HepG2 (cell line): ENCODE measurements at regions not wholly inside any gene's neighbourhood (a gene's known extent, or its start where the extent isn't known, plus 50 kb on each side); places are given as distances from the start of the nearest gene placed in this dataset.

ENCODE experiments used
- ATAC-seq: fragments of 200-7000 bp; cut with Tn5 transposase; 3 replicates; pipeline ENCODE4 v1.9.1; 2020; ENCODE audit warnings: mild to moderate bottlenecking, moderate library complexity
- BruUV-seq: library from RNA; stranded (reverse); fragments of 400-500 nt; replicated peaks from 2 replicates; lab custom pipeline; 2021; lab: Mats Ljungman, UMichigan
- CTCF ChIA-PET: fragments of 300-600 bp; formaldehyde crosslinking; extraction: SDS; loops from one replicate; lab custom pipeline; 2021; ENCODE audit warnings: low total read pairs, inconsistent platforms, low intra/inter-chr PET ratio; lab: Yijun Ruan, JAX
- POLR2A ChIA-PET: fragments of 350-600 bp; sonication (Branson Sonifier 250); formaldehyde crosslinking; loops from one replicate; lab custom pipeline; 2020; ENCODE audit warnings: antibody characterized with exemption, inconsistent platforms; lab: Yijun Ruan, JAX
- DNase-seq: peaks from one replicate; pipeline ENCODE4 v3.0.0-alpha.2; 2015; ENCODE audit warnings: low spot score
- FAIRE-seq: peaks from 3 replicates; lab custom pipeline; 2011; peaks lifted over from hg19 to GRCh38; lab: Jason Lieb, UNC
- H2AFZ ChIP-seq: one replicate; pipeline ENCODE4 v1.6.1; 2011; ENCODE audit warnings: low read length, inconsistent platforms
- H3K27ac ChIP-seq: fragments of 300-600 bp; 3 replicates; pipeline ENCODE4 v1.8.0; 2011; ENCODE audit warnings: mixed run types, mild to moderate bottlenecking, mixed read lengths, low read length, inconsistent platforms; ENCODE audit not compliant: insufficient read depth; ENCODE audit errors: extremely low read length
- H3K27me3 ChIP-seq, 2 experiments: fragments of 200-600 bp in 1 of 2; 2 replicates in 1 of 2; 3 replicates in 1 of 2; pipeline versions ENCODE4 v1.6.0 to v1.8.0; 2011; ENCODE audit warnings: low read length in 2 of 2, mild to moderate bottlenecking in 2 of 2, moderate library complexity in 2 of 2, inconsistent platforms in 1 of 2; ENCODE audit not compliant: insufficient read depth in 2 of 2, control insufficient read depth in 1 of 2
- H3K36me3 ChIP-seq, 2 experiments: fragments of 200-600 bp in 1 of 2; replicated peaks in 1 of 2; 2 replicates in 1 of 2; 3 replicates in 1 of 2; pipeline versions ENCODE4 v1.5.1 to v1.8.0; 2011; ENCODE audit warnings: low read length in 2 of 2, inconsistent platforms in 1 of 2; ENCODE audit not compliant: insufficient read depth in 2 of 2, control insufficient read depth in 1 of 2
- H3K4me1 ChIP-seq: 2 replicates; pipeline ENCODE4 v1.5.1; 2012; ENCODE audit warnings: low read length, inconsistent platforms; ENCODE audit not compliant: insufficient read depth
- H3K4me2 ChIP-seq: 2 replicates; pipeline ENCODE4 v1.6.0; 2011; ENCODE audit warnings: low read depth, low read length, inconsistent platforms
- H3K4me3 ChIP-seq, 3 experiments: fragments of 200-600 bp in 1 of 3; sonication (generic), shearing (Covaris generic) in 1 of 3; replicated peaks in 1 of 3; 2 replicates each; pipeline ENCODE4 v1.5.1; 2011 to 2016; ENCODE audit warnings: low read length in 3 of 3, inconsistent platforms in 2 of 3, low read depth in 2 of 3, mild to moderate bottlenecking in 2 of 3, control low read depth in 1 of 3, mixed read lengths in 1 of 3; ENCODE audit not compliant: insufficient read depth in 1 of 3
- H3K79me2 ChIP-seq: one replicate; pipeline ENCODE4 v1.6.1; 2011; ENCODE audit warnings: low read length, inconsistent platforms; ENCODE audit not compliant: insufficient read depth
- H3K9ac ChIP-seq: 2 replicates; pipeline ENCODE4 v1.6.0; 2011; ENCODE audit warnings: mild to moderate bottlenecking, low read depth, low read length, inconsistent platforms; ENCODE audit not compliant: insufficient read depth
- H3K9me3 ChIP-seq: 2 replicates; pipeline ENCODE4 v1.5.1; 2012; ENCODE audit warnings: mild to moderate bottlenecking, low read length
- H4K20me1 ChIP-seq: 2 replicates; pipeline ENCODE4 v1.6.0; 2011; ENCODE audit warnings: inconsistent platforms, mild to moderate bottlenecking, low read length, moderate library complexity; ENCODE audit not compliant: insufficient read depth
- CHD4 ChIP-seq: fragments of 200-600 bp; sonication (generic); IDR thresholded peaks from 2 replicates; pipeline ENCODE4 v1.7.0; 2017; ENCODE audit warnings: mild to moderate bottlenecking, low read length, borderline replicate concordance
- EZH2 ChIP-seq: conservative IDR thresholded peaks from 2 replicates; pipeline ENCODE4 v1.6.1; 2012; ENCODE audit warnings: mild to moderate bottlenecking, low read depth, low read length, moderate library complexity
- FLYWCH1 ChIP-seq: sonication (generic); formaldehyde crosslinking; IDR thresholded peaks from 2 replicates; pipeline ENCODE4 v1.8.1; 2023; ENCODE audit warnings: mild to moderate bottlenecking, missing genetic modification reagents
- FOXC1 ChIP-seq: sonication (generic); formaldehyde crosslinking; IDR thresholded peaks from 2 replicates; pipeline ENCODE4 v1.8.0; 2022; ENCODE audit warnings: mild to moderate bottlenecking, missing genetic modification reagents, borderline replicate concordance
- KDM4B ChIP-seq: sonication (generic); formaldehyde crosslinking; IDR thresholded peaks from 2 replicates; pipeline ENCODE4 v1.4.0; 2020; ENCODE audit warnings: missing genetic modification reagents
- NFE2L2 ChIP-seq: fragments of 150-350 bp; IDR thresholded peaks from 2 replicates; pipeline ENCODE4 v1.6.1; 2014; ENCODE audit warnings: low read length
- NR2C2 ChIP-seq: sonication (generic); formaldehyde crosslinking; IDR thresholded peaks from 2 replicates; pipeline ENCODE4 v1.4.0; 2020; ENCODE audit warnings: missing genetic modification reagents, mild to moderate bottlenecking, moderate library complexity, borderline replicate concordance
- U2AF2 ChIP-seq: fragments of 200-400 bp; formaldehyde crosslinking; IDR thresholded peaks from 2 replicates; pipeline ENCODE4 v1.6.1; 2017; ENCODE audit warnings: low read depth, mild to moderate bottlenecking, low read length
- WGBS: methylation state at CpG from one replicate; pipeline ENCODE4 v1.1.6; 2017; ENCODE audit warnings: low lambda C conversion rate; 5-methylcytosine and 5-hydroxymethylcytosine counted together
- in situ Hi-C: cut with HindIII; loops from 2 replicates; pipeline ENCODE4 v1.10.0; 2017; ENCODE audit warnings: low pct_unique_long_range_greater_than_20kb; ENCODE audit not compliant: extremely low pct_ligation_motif_present
- intact Hi-C: fragments of 100-400 bp; cut with micrococcal nuclease; formaldehyde crosslinking; loops from one replicate; pipeline ENCODE4 v1.10.0; 2022; ENCODE audit not compliant: unreplicated experiment
- TF ChIP-seq, protein P1 (sequence below): sonication (generic); formaldehyde crosslinking; IDR thresholded peaks from 2 replicates; pipeline ENCODE4 v1.4.0; 2020; ENCODE audit warnings: mild to moderate bottlenecking, low read depth, missing genetic modification reagents
- TF ChIP-seq, protein P2 (sequence below): sonication (generic); formaldehyde crosslinking; IDR thresholded peaks from 2 replicates; pipeline ENCODE4 v1.4.0; 2020; ENCODE audit warnings: missing genetic modification reagents
- TF ChIP-seq, protein P3 (sequence below): sonication (generic); formaldehyde crosslinking; IDR thresholded peaks from 2 replicates; pipeline ENCODE4 v1.5.0; 2020; ENCODE audit warnings: mild to moderate bottlenecking, missing genetic modification reagents

GRCh38 chr10:130472236-130472635 is 336.0 kb downstream of the GLRX3 start:
- H3K4me1 ChIP-seq = no peaks in the 10 kb centered on the region
- no peak overlapping the region for H3K4me2 ChIP-seq
- TF ChIP-seq NR2C2 (no peak), CHD4 (no peak), FLYWCH1 (no peak), FOXC1 (CRISPR knock-in tag) (no peak)
- TF ChIP-seq, protein P1, sequence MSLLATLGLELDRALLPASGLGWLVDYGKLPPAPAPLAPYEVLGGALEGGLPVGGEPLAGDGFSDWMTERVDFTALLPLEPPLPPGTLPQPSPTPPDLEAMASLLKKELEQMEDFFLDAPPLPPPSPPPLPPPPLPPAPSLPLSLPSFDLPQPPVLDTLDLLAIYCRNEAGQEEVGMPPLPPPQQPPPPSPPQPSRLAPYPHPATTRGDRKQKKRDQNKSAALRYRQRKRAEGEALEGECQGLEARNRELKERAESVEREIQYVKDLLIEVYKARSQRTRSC (CRISPR knock-in tag) = no peak
- DNase-seq = no peak
- H2AFZ ChIP-seq = no peak overlapping the region
- no TSS peak for BruUV-seq
- FAIRE-seq = no peak
- H3K27ac ChIP-seq = no peak overlapping the region
- H3K79me2 ChIP-seq = no peaks in the 10 kb centered on the region
- intact Hi-C loops (no loop called here), in situ Hi-C loops (no loop called here)
- H4K20me1 ChIP-seq = no peaks in the 10 kb centered on the region
- peaks cover 2 to 48% of the 10 kb centered on the region in 2 experiments; a peak in 4 of 5 replicates for H3K27me3 ChIP-seq
- H3K9ac ChIP-seq = no peak overlapping the region
- ATAC-seq = no peak
- WGBS = 2% methylated on average over 5 of the region's 5 CpGs
- H3K36me3 ChIP-seq = no peaks in the 10 kb centered on the region
- CTCF ChIA-PET = no interaction called here
- no peak overlapping the region for H3K4me3 ChIP-seq
- POLR2A ChIA-PET = no interaction called here
- H3K9me3 ChIP-seq = no peaks in the 10 kb centered on the region

- intact Hi-C loops = no loop called here
- no peak overlapping the region for H3K27ac ChIP-seq
- no peak for ATAC-seq
- in situ Hi-C loops = no loop called here
- no TSS peak for BruUV-seq
- no peak overlapping the region for H3K4me2 ChIP-seq
- FAIRE-seq = no peak
- ChIA-PET CTCF (no interaction called here), POLR2A (no interaction called here)
- H3K4me1 ChIP-seq = no peaks in the 10 kb centered on the region
- DNase-seq = no peak
- H3K36me3 ChIP-seq = no peaks in the 10 kb centered on the region
- no peak overlapping the region for H3K9ac ChIP-seq
- H3K4me3 ChIP-seq = no peak overlapping the region
- H3K27me3 ChIP-seq = peaks cover 2 to 48% of the 10 kb centered on the region in 2 experiments; a peak in 4 of 5 replicates
- no peaks in the 10 kb centered on the region for H3K79me2 ChIP-seq
- 26% methylated on average over 9 of the region's 9 CpGs for WGBS
- no peaks in the 10 kb centered on the region for H3K9me3 ChIP-seq
- H2AFZ ChIP-seq = no peak overlapping the region
- H4K20me1 ChIP-seq = no peaks in the 10 kb centered on the region
- TF ChIP-seq, protein P2, sequence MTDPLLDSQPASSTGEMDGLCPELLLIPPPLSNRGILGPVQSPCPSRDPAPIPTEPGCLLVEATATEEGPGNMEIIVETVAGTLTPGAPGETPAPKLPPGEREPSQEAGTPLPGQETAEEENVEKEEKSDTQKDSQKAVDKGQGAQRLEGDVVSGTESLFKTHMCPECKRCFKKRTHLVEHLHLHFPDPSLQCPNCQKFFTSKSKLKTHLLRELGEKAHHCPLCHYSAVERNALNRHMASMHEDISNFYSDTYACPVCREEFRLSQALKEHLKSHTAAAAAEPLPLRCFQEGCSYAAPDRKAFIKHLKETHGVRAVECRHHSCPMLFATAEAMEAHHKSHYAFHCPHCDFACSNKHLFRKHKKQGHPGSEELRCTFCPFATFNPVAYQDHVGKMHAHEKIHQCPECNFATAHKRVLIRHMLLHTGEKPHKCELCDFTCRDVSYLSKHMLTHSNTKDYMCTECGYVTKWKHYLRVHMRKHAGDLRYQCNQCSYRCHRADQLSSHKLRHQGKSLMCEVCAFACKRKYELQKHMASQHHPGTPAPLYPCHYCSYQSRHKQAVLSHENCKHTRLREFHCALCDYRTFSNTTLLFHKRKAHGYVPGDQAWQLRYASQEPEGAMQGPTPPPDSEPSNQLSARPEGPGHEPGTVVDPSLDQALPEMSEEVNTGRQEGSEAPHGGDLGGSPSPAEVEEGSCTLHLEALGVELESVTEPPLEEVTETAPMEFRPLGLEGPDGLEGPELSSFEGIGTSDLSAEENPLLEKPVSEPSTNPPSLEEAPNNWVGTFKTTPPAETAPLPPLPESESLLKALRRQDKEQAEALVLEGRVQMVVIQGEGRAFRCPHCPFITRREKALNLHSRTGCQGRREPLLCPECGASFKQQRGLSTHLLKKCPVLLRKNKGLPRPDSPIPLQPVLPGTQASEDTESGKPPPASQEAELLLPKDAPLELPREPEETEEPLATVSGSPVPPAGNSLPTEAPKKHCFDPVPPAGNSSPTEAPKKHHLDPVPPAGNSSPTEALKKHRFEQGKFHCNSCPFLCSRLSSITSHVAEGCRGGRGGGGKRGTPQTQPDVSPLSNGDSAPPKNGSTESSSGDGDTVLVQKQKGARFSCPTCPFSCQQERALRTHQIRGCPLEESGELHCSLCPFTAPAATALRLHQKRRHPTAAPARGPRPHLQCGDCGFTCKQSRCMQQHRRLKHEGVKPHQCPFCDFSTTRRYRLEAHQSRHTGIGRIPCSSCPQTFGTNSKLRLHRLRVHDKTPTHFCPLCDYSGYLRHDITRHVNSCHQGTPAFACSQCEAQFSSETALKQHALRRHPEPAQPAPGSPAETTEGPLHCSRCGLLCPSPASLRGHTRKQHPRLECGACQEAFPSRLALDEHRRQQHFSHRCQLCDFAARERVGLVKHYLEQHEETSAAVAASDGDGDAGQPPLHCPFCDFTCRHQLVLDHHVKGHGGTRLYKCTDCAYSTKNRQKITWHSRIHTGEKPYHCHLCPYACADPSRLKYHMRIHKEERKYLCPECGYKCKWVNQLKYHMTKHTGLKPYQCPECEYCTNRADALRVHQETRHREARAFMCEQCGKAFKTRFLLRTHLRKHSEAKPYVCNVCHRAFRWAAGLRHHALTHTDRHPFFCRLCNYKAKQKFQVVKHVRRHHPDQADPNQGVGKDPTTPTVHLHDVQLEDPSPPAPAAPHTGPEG (CRISPR knock-in tag) = no peak
- no peak for TF ChIP-seq EZH2
- TF ChIP-seq U2AF2 = no peak
- TF ChIP-seq, protein P3, sequence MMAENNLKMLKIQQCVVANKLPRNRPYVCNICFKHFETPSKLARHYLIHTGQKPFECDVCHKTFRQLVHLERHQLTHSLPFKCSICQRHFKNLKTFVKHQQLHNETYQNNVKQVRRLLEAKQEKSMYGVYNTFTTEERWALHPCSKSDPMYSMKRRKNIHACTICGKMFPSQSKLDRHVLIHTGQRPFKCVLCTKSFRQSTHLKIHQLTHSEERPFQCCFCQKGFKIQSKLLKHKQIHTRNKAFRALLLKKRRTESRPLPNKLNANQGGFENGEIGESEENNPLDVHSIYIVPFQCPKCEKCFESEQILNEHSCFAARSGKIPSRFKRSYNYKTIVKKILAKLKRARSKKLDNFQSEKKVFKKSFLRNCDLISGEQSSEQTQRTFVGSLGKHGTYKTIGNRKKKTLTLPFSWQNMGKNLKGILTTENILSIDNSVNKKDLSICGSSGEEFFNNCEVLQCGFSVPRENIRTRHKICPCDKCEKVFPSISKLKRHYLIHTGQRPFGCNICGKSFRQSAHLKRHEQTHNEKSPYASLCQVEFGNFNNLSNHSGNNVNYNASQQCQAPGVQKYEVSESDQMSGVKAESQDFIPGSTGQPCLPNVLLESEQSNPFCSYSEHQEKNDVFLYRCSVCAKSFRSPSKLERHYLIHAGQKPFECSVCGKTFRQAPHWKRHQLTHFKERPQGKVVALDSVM = no peak
- no peak for TF ChIP-seq NFE2L2
- no peak for TF ChIP-seq KDM4B
These were observed 338.4 kb downstream of the GLRX3 start for GRCh38 chr10:130474591-130474990.
